NCI-H524 treated with DMSO at 0.1 percent for 48 hours (cell line): ENCODE measurements at regions not wholly inside any gene's neighbourhood (a gene's known extent, or its start where the extent isn't known, plus 50 kb on each side); places are given as distances from the start of the nearest gene placed in this dataset.

Experiments
- DNase-seq: peaks from one replicate; lab custom pipeline; 2025; lab: John Stamatoyannopoulos, UW

- no peak for DNase-seq
These were observed 277.8 kb downstream of the FOXO1 start for GRCh38 chr13:40388617-40389016.

GRCh38 chr13:40389081-40389641, 277.3 kb downstream of the FOXO1 start:
- no peak for DNase-seq

- DNase-seq, result no peak
These were observed 276.0 kb downstream of the FOXO1 start for GRCh38 chr13:40390401-40390916.

GRCh38 chr13:40391788-40392187, 274.7 kb downstream of the FOXO1 start:
- DNase-seq, result no peak

GRCh38 chr13:40394304-40394985, 272.0 kb downstream of the FOXO1 start:
- no peak for DNase-seq

GRCh38 chr13:40398065-40398464, 268.4 kb downstream of the FOXO1 start:
- DNase-seq, result no peak

- no peak for DNase-seq
These were observed 266.7 kb downstream of the FOXO1 start for GRCh38 chr13:40399756-40400155.

- DNase-seq, result no peak
These were observed 264.3 kb downstream of the FOXO1 start for GRCh38 chr13:40401911-40402776.

GRCh38 chr13:40402931-40403431, 263.5 kb downstream of the FOXO1 start:
- DNase-seq, result no peak

- no peak for DNase-seq
These were observed 262.8 kb downstream of the FOXO1 start for GRCh38 chr13:40403509-40404241.

GRCh38 chr13:40404407-40404806, 262.0 kb downstream of the FOXO1 start:
- no peak for DNase-seq

GRCh38 chr13:40404967-40405716, 261.3 kb downstream of the FOXO1 start:
- DNase-seq, result no peak

GRCh38 chr13:40406405-40407120, 259.9 kb downstream of the FOXO1 start:
- DNase-seq, result no peak

GRCh38 chr13:40407567-40407966, 258.9 kb downstream of the FOXO1 start:
- DNase-seq, result no peak

GRCh38 chr13:40408602-40409001, 257.8 kb downstream of the FOXO1 start:
- DNase-seq, result no peak

- no peak for DNase-seq
These were observed 257.2 kb downstream of the FOXO1 start for GRCh38 chr13:40409278-40409677.

- DNase-seq, result no peak
These were observed 256.1 kb downstream of the FOXO1 start for GRCh38 chr13:40410315-40410714.

- DNase-seq, result no peak
These were observed 246.2 kb downstream of the FOXO1 start for GRCh38 chr13:40420160-40420740.

GRCh38 chr13:40422588-40423235, 243.7 kb downstream of the FOXO1 start:
- DNase-seq, result no peak

- no peak for DNase-seq
These were observed 238.1 kb downstream of the FOXO1 start for GRCh38 chr13:40428354-40428753.
